ENCODE measurements at regions not wholly inside any gene's neighbourhood (a gene's known extent, or its start where the extent isn't known, plus 50 kb on each side); places are given as distances from the start of the nearest gene placed in this dataset.

- Histone ChIP-seq H3K36me3 (replicated peaks) (no peaks in the 10 kb centered on the region), H3K27ac (no peak overlapping the region), H3K4me3 (ENCODE audit: low read depth, low read length) (no peak overlapping the region), H3K27me3 (replicated peaks) (no peaks in the 10 kb centered on the region)
- no peak for TF ChIP-seq CTCF (IDR thresholded peaks at IDR 0.05; ENCODE audit: low read depth, low read length, missing control alignments)
- in situ Hi-C loops (cut with HindIII; ENCODE audit: low pct_ligation_motif_present, low sequenced_read_pairs) = no loop called here
- no peak for DNase-seq
Observed at GRCh38 chr16:60558936-60559335, 1477.3 kb downstream of the CDH8 start.

- TF ChIP-seq CTCF (IDR thresholded peaks at IDR 0.05; ENCODE audit: low read depth, low read length, missing control alignments) = no peak
- H3K4me3 ChIP-seq (ENCODE audit: low read depth, low read length) = no peak overlapping the region
- H3K27ac ChIP-seq = no peak overlapping the region
- no peak for DNase-seq
- in situ Hi-C loops (cut with HindIII; ENCODE audit: low pct_ligation_motif_present, low sequenced_read_pairs) = no loop called here
- no peaks in the 10 kb centered on the region for H3K36me3 ChIP-seq (replicated peaks)
- no peaks in the 10 kb centered on the region for H3K27me3 ChIP-seq (replicated peaks)
Observed at GRCh38 chr16:60553090-60553757, 1483.0 kb downstream of the CDH8 start.

DNA sequence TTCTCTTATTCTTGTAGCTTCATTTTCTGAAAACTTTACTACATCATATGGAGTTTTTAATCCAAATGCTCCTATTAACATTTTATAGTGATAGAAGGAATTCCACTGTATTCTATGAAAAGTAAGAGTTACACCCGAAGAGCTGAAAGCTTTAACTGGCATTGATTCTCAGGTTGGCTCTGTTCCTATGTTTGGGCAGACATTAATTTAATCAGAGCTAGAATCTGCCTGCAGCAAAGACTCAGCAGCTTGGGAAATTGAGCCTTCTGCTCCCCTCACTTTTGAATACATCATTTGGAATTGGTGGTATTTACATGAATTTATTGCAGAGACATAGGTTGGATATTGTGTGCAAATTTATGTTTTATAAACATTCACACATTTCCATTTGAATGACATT lies 1494.7 kb downstream of the CDH8 start:
- Histone ChIP-seq H3K27me3 (replicated peaks) (no peaks in the 10 kb centered on the region), H3K27ac (no peak overlapping the region), H3K36me3 (replicated peaks) (no peaks in the 10 kb centered on the region), H3K4me3 (ENCODE audit: low read depth, low read length) (no peak overlapping the region)
- no peak for DNase-seq
- no peak for TF ChIP-seq CTCF (IDR thresholded peaks at IDR 0.05; ENCODE audit: low read depth, low read length, missing control alignments)
- in situ Hi-C loops (cut with HindIII; ENCODE audit: low pct_ligation_motif_present, low sequenced_read_pairs) = no loop called here

- Histone ChIP-seq H3K36me3 (replicated peaks) (no peaks in the 10 kb centered on the region), H3K27me3 (replicated peaks) (no peaks in the 10 kb centered on the region), H3K27ac (no peak overlapping the region), H3K4me3 (ENCODE audit: low read depth, low read length) (no peak overlapping the region)
- DNase-seq = no peak
- in situ Hi-C loops (cut with HindIII; ENCODE audit: low pct_ligation_motif_present, low sequenced_read_pairs) = no loop called here
- no peak for TF ChIP-seq CTCF (IDR thresholded peaks at IDR 0.05; ENCODE audit: low read depth, low read length, missing control alignments)
Observed at GRCh38 chr16:60510941-60511340, 1525.3 kb downstream of the CDH8 start.

DNA sequence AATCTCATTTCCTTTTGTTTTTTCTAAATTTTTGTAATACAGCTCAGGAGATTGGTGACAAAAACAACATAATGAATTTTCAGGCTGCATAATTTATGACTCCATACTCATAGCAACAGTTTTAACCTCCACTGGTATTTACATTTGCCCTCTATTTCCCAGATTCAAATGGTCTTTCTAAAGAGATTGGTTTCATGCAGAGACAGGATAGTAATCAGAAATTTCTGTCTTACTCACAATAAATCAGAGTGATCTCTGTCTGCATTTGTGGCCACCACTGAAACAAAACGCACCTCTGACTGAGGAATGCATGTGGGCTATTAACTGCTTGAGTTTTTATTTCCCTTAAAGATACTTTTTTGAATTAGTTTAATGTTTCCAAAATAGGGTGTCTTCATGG lies 1526.0 kb downstream of the CDH8 start:
- Histone ChIP-seq H3K27me3 (replicated peaks) (no peaks in the 10 kb centered on the region), H3K27ac (no peak overlapping the region), H3K4me3 (ENCODE audit: low read depth, low read length) (no peak overlapping the region), H3K36me3 (replicated peaks) (no peaks in the 10 kb centered on the region)
- no peak for DNase-seq
- in situ Hi-C loops (cut with HindIII; ENCODE audit: low pct_ligation_motif_present, low sequenced_read_pairs) = no loop called here
- TF ChIP-seq CTCF (IDR thresholded peaks at IDR 0.05; ENCODE audit: low read depth, low read length, missing control alignments) = no peak

DNA sequence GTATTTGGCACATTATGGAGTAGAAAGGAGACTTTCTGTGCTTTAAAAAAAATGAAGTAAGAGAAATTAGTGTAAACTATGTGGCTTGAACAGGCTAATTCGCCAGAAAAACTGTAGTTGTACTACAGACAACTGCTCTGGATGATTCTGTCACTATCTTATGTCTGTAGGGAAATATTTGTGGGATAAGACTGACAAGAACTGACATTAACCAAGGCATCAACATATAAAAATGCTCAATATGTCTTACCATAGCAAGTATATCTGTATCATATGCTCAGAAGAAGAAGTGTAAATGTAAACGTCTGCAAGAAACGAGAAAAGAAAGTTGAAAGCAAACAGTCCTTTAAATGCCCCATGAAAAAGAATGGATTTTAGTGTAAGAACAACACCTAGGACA lies 1545.0 kb downstream of the CDH8 start:
- H3K27ac ChIP-seq = no peak overlapping the region
- DNase-seq = no peak
- H3K27me3 ChIP-seq (replicated peaks) = no peaks in the 10 kb centered on the region
- no peak for TF ChIP-seq CTCF (IDR thresholded peaks at IDR 0.05; ENCODE audit: low read depth, low read length, missing control alignments)
- no peak overlapping the region for H3K4me3 ChIP-seq (ENCODE audit: low read depth, low read length)
- in situ Hi-C loops (cut with HindIII; ENCODE audit: low pct_ligation_motif_present, low sequenced_read_pairs) = no loop called here
- H3K36me3 ChIP-seq (replicated peaks) = no peaks in the 10 kb centered on the region
